BLaER1 (cell line): ENCODE measurements at regions not wholly inside any gene's neighbourhood (a gene's known extent, or its start where the extent isn't known, plus 50 kb on each side); places are given as distances from the start of the nearest gene placed in this dataset.
"Not testable (repeated sequence)": the region's sequence is repeated elsewhere in the genome, so short reads cannot be mapped to it uniquely, and the experiment has no call there.

Source experiments
- H3K27ac ChIP-seq: shearing (Covaris generic); formaldehyde crosslinking; 2 replicates; pipeline ENCODE4 v1.8.1; 2022
- H3K27me3 ChIP-seq: shearing (Covaris generic); formaldehyde crosslinking; 2 replicates; pipeline ENCODE4 v1.8.1; 2022
- H3K36me3 ChIP-seq: shearing (Covaris generic); formaldehyde crosslinking; 2 replicates; pipeline ENCODE4 v1.8.1; 2022
- H3K4me1 ChIP-seq: shearing (Covaris generic); formaldehyde crosslinking; 2 replicates; pipeline ENCODE4 v1.8.1; 2022
- H3K4me2 ChIP-seq: shearing (Covaris generic); formaldehyde crosslinking; 2 replicates; pipeline ENCODE4 v1.8.1; 2022
- H3K4me3 ChIP-seq: shearing (Covaris generic); formaldehyde crosslinking; 2 replicates; pipeline ENCODE4 v1.8.1; 2022
- H3K9ac ChIP-seq: shearing (Covaris generic); formaldehyde crosslinking; 2 replicates; pipeline ENCODE4 v1.8.1; 2022
- H3K9me3 ChIP-seq: shearing (Covaris generic); formaldehyde crosslinking; 2 replicates; pipeline ENCODE4 v1.8.1; 2022
- H4K20me1 ChIP-seq: shearing (Covaris generic); formaldehyde crosslinking; 2 replicates; pipeline ENCODE4 v1.8.1; 2022
- Cebpa-rat ChIP-seq: shearing (Covaris generic); IDR thresholded peaks from 2 replicates; pipeline ENCODE4 v1.8.1; 2022

GRCh38 chr7:114155116-114156110 lies 236.6 kb upstream of the PPP1R3A start:
- Histone ChIP-seq H3K27me3 (no peaks in the 10 kb centered on the region), H3K4me3 (no peak overlapping the region), H3K9ac (no peak overlapping the region), H3K36me3 (no peaks in the 10 kb centered on the region), H3K9me3 (no peaks in the 10 kb centered on the region), H3K4me2 (no peak overlapping the region), H4K20me1 (no peaks in the 10 kb centered on the region), H3K27ac (no peak overlapping the region), H3K4me1 (no peaks in the 10 kb centered on the region)
- TF ChIP-seq Cebpa-rat: no peak

GRCh38 chr7:114153700-114154099 lies 234.9 kb upstream of the PPP1R3A start:
- no peak overlapping the region for H3K4me2 ChIP-seq
- H3K27ac ChIP-seq: no peak overlapping the region
- no peak for TF ChIP-seq Cebpa-rat

GRCh38 chr7:114152314-114152938 lies 233.6 kb upstream of the PPP1R3A start:
- TF ChIP-seq Cebpa-rat: no peak
- Histone ChIP-seq H3K4me3 (no peak overlapping the region), H3K9me3 (no peaks in the 10 kb centered on the region), H4K20me1 (no peaks in the 10 kb centered on the region), H3K27me3 (no peaks in the 10 kb centered on the region), H3K36me3 (no peaks in the 10 kb centered on the region), H3K27ac (no peak overlapping the region), H3K4me2 (no peak overlapping the region), H3K9ac (no peak overlapping the region), H3K4me1 (no peaks in the 10 kb centered on the region)

More at GRCh38 chr7:114153700-114154099, 234.9 kb upstream of the PPP1R3A start:
- H3K4me3 ChIP-seq: no peak overlapping the region
- no peaks in the 10 kb centered on the region for H3K36me3 ChIP-seq
- H3K9ac ChIP-seq: no peak overlapping the region
- H4K20me1 ChIP-seq: no peaks in the 10 kb centered on the region
- no peaks in the 10 kb centered on the region for H3K4me1 ChIP-seq
- H3K9me3 ChIP-seq: no peaks in the 10 kb centered on the region
- no peaks in the 10 kb centered on the region for H3K27me3 ChIP-seq

- no peaks in the 10 kb centered on the region for H3K36me3 ChIP-seq
- no peaks in the 10 kb centered on the region for H3K27me3 ChIP-seq
- H3K4me2 ChIP-seq: no peak overlapping the region
- no peaks in the 10 kb centered on the region for H3K9me3 ChIP-seq
- no peaks in the 10 kb centered on the region for H4K20me1 ChIP-seq
- H3K27ac ChIP-seq: no peak overlapping the region
- H3K9ac ChIP-seq: no peak overlapping the region
- no peak for TF ChIP-seq Cebpa-rat
- H3K4me3 ChIP-seq: no peak overlapping the region
- H3K4me1 ChIP-seq: no peaks in the 10 kb centered on the region
Observed at GRCh38 chr7:114151777-114152176, 233.0 kb upstream of the PPP1R3A start.

GRCh38 chr7:114150689-114151088 lies 231.9 kb upstream of the PPP1R3A start:
- Histone ChIP-seq H4K20me1 (no peaks in the 10 kb centered on the region), H3K9me3 (no peaks in the 10 kb centered on the region), H3K4me2 (no peak overlapping the region), H3K27me3 (no peaks in the 10 kb centered on the region), H3K4me3 (no peak overlapping the region), H3K36me3 (no peaks in the 10 kb centered on the region), H3K4me1 (no peaks in the 10 kb centered on the region), H3K9ac (no peak overlapping the region), H3K27ac (no peak overlapping the region)
- no peak for TF ChIP-seq Cebpa-rat

GRCh38 chr7:114148779-114149178 lies 230.0 kb upstream of the PPP1R3A start:
- Histone ChIP-seq H4K20me1 (no peaks in the 10 kb centered on the region), H3K9me3 (no peaks in the 10 kb centered on the region), H3K27me3 (no peaks in the 10 kb centered on the region), H3K4me2 (no peak overlapping the region), H3K36me3 (no peaks in the 10 kb centered on the region), H3K4me1 (no peaks in the 10 kb centered on the region), H3K9ac (no peak overlapping the region), H3K4me3 (no peak overlapping the region), H3K27ac (no peak overlapping the region)
- TF ChIP-seq Cebpa-rat: no peak

- Histone ChIP-seq H3K27ac (no peak overlapping the region), H3K9ac (no peak overlapping the region), H4K20me1 (no peaks in the 10 kb centered on the region), H3K4me2 (no peak overlapping the region), H3K9me3 (no peaks in the 10 kb centered on the region), H3K27me3 (no peaks in the 10 kb centered on the region), H3K4me1 (no peaks in the 10 kb centered on the region), H3K36me3 (no peaks in the 10 kb centered on the region), H3K4me3 (no peak overlapping the region)
- TF ChIP-seq Cebpa-rat: no peak
Observed at GRCh38 chr7:114141415-114141814, 222.6 kb upstream of the PPP1R3A start.

GRCh38 chr7:114140561-114140960 lies 221.8 kb upstream of the PPP1R3A start:
- Histone ChIP-seq H3K27ac (no peak overlapping the region), H3K4me1 (no peaks in the 10 kb centered on the region), H3K4me3 (no peak overlapping the region), H4K20me1 (no peaks in the 10 kb centered on the region), H3K9me3 (no peaks in the 10 kb centered on the region), H3K9ac (no peak overlapping the region), H3K27me3 (no peaks in the 10 kb centered on the region), H3K4me2 (no peak overlapping the region), H3K36me3 (no peaks in the 10 kb centered on the region)
- TF ChIP-seq Cebpa-rat: no peak

GRCh38 chr7:114139690-114140089 lies 220.9 kb upstream of the PPP1R3A start:
- not testable (repeated sequence) for H3K9me3 ChIP-seq, H3K4me1 ChIP-seq, H4K20me1 ChIP-seq, H3K27me3 ChIP-seq, H3K4me2 ChIP-seq, H3K4me3 ChIP-seq, H3K36me3 ChIP-seq, H3K9ac ChIP-seq, H3K27ac ChIP-seq

GRCh38 chr7:114138587-114138986 lies 219.8 kb upstream of the PPP1R3A start:
- no peaks in the 10 kb centered on the region for H3K4me1 ChIP-seq
- H3K4me3 ChIP-seq: no peak overlapping the region
- H3K36me3 ChIP-seq: no peaks in the 10 kb centered on the region
- no peak overlapping the region for H3K27ac ChIP-seq
- no peaks in the 10 kb centered on the region for H4K20me1 ChIP-seq
- no peak for TF ChIP-seq Cebpa-rat
- no peak overlapping the region for H3K9ac ChIP-seq
- H3K27me3 ChIP-seq: no peaks in the 10 kb centered on the region
- H3K4me2 ChIP-seq: no peak overlapping the region
- H3K9me3 ChIP-seq: no peaks in the 10 kb centered on the region
